Esophagus squamous epithelium (tissue), 5 donors: ENCODE measurements at regions not wholly inside any gene's neighbourhood (a gene's known extent, or its start where the extent isn't known, plus 50 kb on each side); places are given as distances from the start of the nearest gene placed in this dataset.
"Not testable (repeated sequence)": the region's sequence is repeated elsewhere in the genome, so short reads cannot be mapped to it uniquely, and the experiment has no call there.

ENCODE experiments used
- DNase-seq: peaks from one replicate; lab custom pipeline; 2025; lab: John Stamatoyannopoulos, UW
- H3K27ac ChIP-seq, 4 donors: fragments of 200-600 bp; sonication (generic); one replicate each; pipeline ENCODE4 v1.5.1; 2016 to 2019; ENCODE audit warnings: mild to moderate bottlenecking in 1 of 4
- H3K27me3 ChIP-seq, 4 donors: fragments of 200-600 bp; sonication (generic); 1 replicate in 3 of 4; 2 replicates in 1 of 4; pipeline versions ENCODE4 v1.5.1 to v1.6.0; 2017 to 2021; ENCODE audit warnings: antibody characterized with exemption in 1 of 4
- H3K36me3 ChIP-seq, 3 donors: fragments of 200-600 bp; sonication (generic); one replicate each; pipeline ENCODE4 v1.5.1; 2016 to 2019
- H3K4me1 ChIP-seq, 3 donors: fragments of 200-600 bp; sonication (generic); one replicate each; pipeline ENCODE4 v1.5.1; 2017 to 2019
- H3K4me3 ChIP-seq, 4 donors: fragments of 200-600 bp; sonication (generic); 1 replicate in 3 of 4; 2 replicates in 1 of 4; pipeline ENCODE4 v1.5.1; 2016 to 2019; ENCODE audit warnings: mild to moderate bottlenecking in 2 of 4, moderate library complexity in 1 of 4
- H3K9me3 ChIP-seq, 3 donors: fragments of 200-600 bp; sonication (generic); one replicate each; pipeline ENCODE4 v1.5.1; 2016 to 2019
- CTCF ChIP-seq, 6 experiments: fragments of 450-650 bp in 4 of 6; fragments of 200-600 bp in 2 of 6; sonication (generic) in 2 of 6; IDR thresholded peaks; one replicate each; pipeline ENCODE4 v1.5.1; 2016 to 2019; ENCODE audit warnings: antibody characterized with exemption in 6 of 6, mild to moderate bottlenecking in 4 of 6, moderate library complexity in 4 of 6
- POLR2A ChIP-seq, 4 donors: fragments of 450-650 bp; IDR thresholded peaks; one replicate each; pipeline ENCODE4 v1.6.1; 2017; ENCODE audit warnings: antibody characterized with exemption in 4 of 4, mild to moderate bottlenecking in 4 of 4, moderate library complexity in 3 of 4
- WGBS, 2 donors: methylation state at CpG; one replicate each; pipeline ENCODE4 v1.1.5; 2018; 5-methylcytosine and 5-hydroxymethylcytosine counted together
- intact Hi-C: fragments of 100-400 bp; cut with DNase I; formaldehyde crosslinking; loops from one replicate; pipeline ENCODE4 v1.15.0; 2022
- donor health status: DM: yes; HTN: yes; CAD: no.

DNA sequence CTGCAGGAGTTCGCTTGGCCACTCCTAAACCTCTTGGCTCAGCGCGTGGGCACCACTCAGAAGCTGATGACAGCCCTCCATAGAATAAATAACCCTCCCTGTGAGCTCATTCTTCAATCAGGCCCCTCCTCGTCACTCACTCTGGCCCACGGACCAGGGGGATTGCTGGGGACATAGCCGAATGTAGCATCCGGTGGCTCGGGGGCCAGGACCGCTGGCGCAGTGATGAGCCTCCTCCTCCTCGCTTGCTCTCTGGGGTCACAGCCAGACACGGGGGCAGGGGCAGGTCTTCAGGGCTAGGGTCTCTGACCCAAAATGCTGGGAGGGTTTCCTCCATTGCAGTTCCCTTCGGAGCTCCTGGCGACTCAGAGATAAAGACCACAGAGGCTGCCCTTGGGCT is 79.9 kb downstream of the TFAP2C start:
- intact Hi-C loops, result no loop called here
- no peaks in the 10 kb centered on the region for H3K36me3 ChIP-seq
- TF ChIP-seq POLR2A (IDR thresholded peaks at IDR 0.05), result no peak
- no peak for TF ChIP-seq CTCF (IDR thresholded peaks at IDR 0.05)
- no peak for DNase-seq
- WGBS, 2 donors, result 80 to 86% methylated on average over 3 to 4 of the region's 14 CpGs
- no peaks in the 10 kb centered on the region for H3K9me3 ChIP-seq
- peaks cover 0 to 16% (median 7%) of the 10 kb centered on the region in 3 donors for H3K4me1 ChIP-seq
- no peak overlapping the region for H3K27ac ChIP-seq
- H3K4me3 ChIP-seq, result no peak overlapping the region
- no peaks in the 10 kb centered on the region for H3K27me3 ChIP-seq

- WGBS, 2 donors, result 87 to 91% methylated on average over 11 of the region's 11 CpGs
- DNase-seq, result no peak
- Histone ChIP-seq H3K27ac (no peak overlapping the region), H3K9me3 (no peaks in the 10 kb centered on the region), H3K27me3 (no peaks in the 10 kb centered on the region), H3K36me3 (no peaks in the 10 kb centered on the region), H3K4me3 (no peak overlapping the region), H3K4me1 (peaks cover 0 to 16% (median 7%) of the 10 kb centered on the region in 3 donors)
- intact Hi-C loops, result no loop called here
- no peak for TF ChIP-seq CTCF (IDR thresholded peaks at IDR 0.05)
- TF ChIP-seq POLR2A (IDR thresholded peaks at IDR 0.05), result no peak
Observed at GRCh38 chr20:56710125-56710524, 81.0 kb downstream of the TFAP2C start.

DNA sequence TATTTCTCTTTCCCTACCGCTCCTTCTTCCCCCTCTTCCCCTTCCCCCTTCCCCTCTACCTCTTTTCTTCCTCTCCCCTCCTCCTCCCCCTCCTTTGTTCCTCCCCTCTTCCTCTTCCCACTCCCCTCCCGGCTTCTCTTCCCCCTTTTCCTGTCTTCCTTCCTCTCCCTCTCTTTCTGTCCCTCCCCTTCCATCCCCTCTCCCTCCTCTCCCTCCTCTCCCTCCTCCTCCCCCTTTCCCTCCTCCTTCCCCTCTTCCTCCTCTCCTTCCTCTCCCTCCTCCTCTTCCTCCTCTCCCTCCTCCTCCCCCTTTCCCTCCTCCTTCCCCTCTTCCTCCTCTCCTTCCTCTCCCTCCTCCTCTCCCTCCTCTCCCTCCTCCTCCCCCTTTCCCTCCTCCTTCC is 81.5 kb downstream of the TFAP2C start:
- H3K36me3 ChIP-seq, H3K4me3 ChIP-seq, H3K27ac ChIP-seq, H3K9me3 ChIP-seq, intact Hi-C loops, H3K27me3 ChIP-seq, DNase-seq: not testable (repeated sequence)
- peaks cover 0 to 16% (median 7%) of the 10 kb centered on the region in 3 donors for H3K4me1 ChIP-seq
- 63 to 72% methylated on average over 2 of the region's 2 CpGs for WGBS, 2 donors

- intact Hi-C loops, result no loop called here
- Histone ChIP-seq H3K4me3 (no peak overlapping the region), H3K4me1 (peaks cover 0 to 16% (median 7%) of the 10 kb centered on the region in 3 donors), H3K36me3 (no peaks in the 10 kb centered on the region), H3K9me3 (no peaks in the 10 kb centered on the region), H3K27me3 (no peaks in the 10 kb centered on the region), H3K27ac (no peak overlapping the region)
- TF ChIP-seq POLR2A (IDR thresholded peaks at IDR 0.05) (no peak), CTCF (IDR thresholded peaks at IDR 0.05) (no peak)
- WGBS, 2 donors, result 24 to 34% methylated on average over 6 of the region's 6 CpGs
- DNase-seq, result no peak
Observed at GRCh38 chr20:56711018-56711417, 81.9 kb downstream of the TFAP2C start.

GRCh38 chr20:56715309-56715708 is 86.2 kb downstream of the TFAP2C start:
- Histone ChIP-seq H3K4me3 (no peak overlapping the region), H3K36me3 (no peaks in the 10 kb centered on the region), H3K4me1 (peaks cover 0 to 25% (median 7%) of the 10 kb centered on the region in 3 donors), H3K27me3 (no peaks in the 10 kb centered on the region), H3K27ac (no peak overlapping the region), H3K9me3 (no peaks in the 10 kb centered on the region)
- intact Hi-C loops, result no loop called here
- WGBS, 2 donors, result 37 to 48% methylated on average over 10 of the region's 10 CpGs
- DNase-seq, result no peak
- TF ChIP-seq POLR2A (IDR thresholded peaks at IDR 0.05), result no peak
- TF ChIP-seq CTCF (IDR thresholded peaks at IDR 0.05), result no peak
